ENCODE measurements at regions not wholly inside any gene's neighbourhood (a gene's known extent, or its start where the extent isn't known, plus 50 kb on each side); places are given as distances from the start of the nearest gene placed in this dataset.

DNA sequence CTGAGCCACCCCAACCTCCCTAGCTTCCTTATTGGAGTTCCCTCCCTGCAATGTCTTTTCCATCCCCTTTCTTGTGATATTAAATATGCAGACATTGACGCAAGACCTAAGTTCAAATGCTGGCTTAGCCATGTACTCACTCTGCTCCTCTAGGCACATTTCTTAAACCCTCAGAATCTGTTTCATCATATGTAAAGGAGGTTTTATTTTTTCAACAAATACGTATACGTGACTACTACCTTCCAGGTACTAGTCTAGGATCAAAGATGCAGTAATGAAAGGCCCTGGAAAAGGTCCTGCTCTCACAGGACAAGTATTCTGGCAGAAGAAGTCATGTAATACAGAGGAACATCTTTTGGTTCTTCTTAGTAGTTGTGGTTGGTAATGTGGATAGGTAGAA, 98.6 kb downstream of the SIPA1L2 start:
- no peaks in the 10 kb centered on the region for H3K9me3 ChIP-seq
- DNase-seq (ENCODE audit: extremely low spot score in 2 of 2) = no peak
- TF ChIP-seq POLR2AphosphoS5 (IDR thresholded peaks at IDR 0.05; ENCODE audit: insufficient read depth in 1 of 2, low read depth in 1 of 2) = no peak
- peaks cover 17% of the 10 kb centered on the region for H3K4me1 ChIP-seq
- no peak overlapping the region for H3K27ac ChIP-seq
- no peak overlapping the region for H3K4me3 ChIP-seq
- no peaks in the 10 kb centered on the region for H3K36me3 ChIP-seq
- no peaks in the 10 kb centered on the region for H3K27me3 ChIP-seq
- intact Hi-C loops (cut with DNase I) = no loop called here

DNA sequence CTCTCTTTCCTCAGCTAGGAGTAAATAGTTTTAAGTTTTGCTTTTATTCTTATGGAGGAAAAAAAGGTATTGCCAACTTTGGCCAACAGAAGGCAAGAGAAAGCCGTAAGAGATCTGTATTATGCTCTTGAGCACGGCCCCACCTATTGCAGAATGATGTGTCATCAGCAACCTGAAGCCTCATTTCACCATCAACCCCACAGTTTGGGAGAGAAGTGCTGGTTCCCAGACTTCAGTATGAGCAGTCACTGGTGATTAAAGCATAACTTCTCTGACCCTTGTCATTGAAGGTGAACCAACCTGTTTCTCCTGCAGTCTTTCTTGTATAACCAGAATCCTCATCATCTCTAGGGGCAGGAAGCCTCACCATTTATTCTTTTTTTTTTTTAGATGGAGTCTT, 100.2 kb downstream of the SIPA1L2 start:
- Histone ChIP-seq H3K4me3 (no peak overlapping the region), H3K36me3 (no peaks in the 10 kb centered on the region), H3K27ac (no peak overlapping the region), H3K9me3 (no peaks in the 10 kb centered on the region), H3K4me1 (peaks cover 17% of the 10 kb centered on the region), H3K27me3 (no peaks in the 10 kb centered on the region)
- no peak for DNase-seq (ENCODE audit: extremely low spot score in 2 of 2)
- TF ChIP-seq POLR2A (IDR thresholded peaks at IDR 0.05) = no peak
- peak in 1 of 2 donors; percentile 79 for TF ChIP-seq POLR2AphosphoS5 (IDR thresholded peaks at IDR 0.05; ENCODE audit: insufficient read depth in 1 of 2, low read depth in 1 of 2)
- intact Hi-C loops (cut with DNase I) = no loop called here

DNA sequence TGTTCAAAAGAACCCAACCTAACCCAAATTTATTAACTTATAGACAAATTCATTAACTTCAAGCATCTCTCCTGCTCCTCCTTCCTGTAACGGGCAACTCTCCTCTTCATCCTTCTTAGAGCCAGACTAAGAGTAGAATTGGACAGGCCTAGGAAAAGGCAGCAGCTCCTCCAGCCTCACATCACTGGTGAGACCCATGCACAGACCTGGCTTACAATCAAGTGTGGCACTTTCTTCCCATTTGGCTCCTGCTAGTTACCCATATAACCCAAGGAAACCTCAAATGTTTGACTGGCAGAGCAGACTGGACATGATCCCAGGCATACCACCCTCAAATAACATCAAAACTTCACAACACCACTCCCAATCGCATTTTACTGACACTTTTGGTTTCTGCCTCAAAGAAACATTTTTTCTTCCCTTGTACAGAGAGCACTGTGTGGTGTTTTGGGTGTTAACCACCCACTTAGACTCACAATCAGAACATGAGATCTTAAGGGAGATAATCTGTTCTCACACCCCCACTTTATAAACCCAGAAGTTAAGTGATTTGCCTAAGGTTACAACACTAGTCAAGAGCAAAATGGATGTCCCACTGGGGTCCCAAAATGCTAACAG, 101.4 kb downstream of the SIPA1L2 start:
- no peaks in the 10 kb centered on the region for H3K36me3 ChIP-seq
- H3K4me3 ChIP-seq = no peak overlapping the region
- DNase-seq (ENCODE audit: extremely low spot score in 2 of 2) = no peak
- TF ChIP-seq POLR2AphosphoS5 (IDR thresholded peaks at IDR 0.05; ENCODE audit: insufficient read depth in 1 of 2, low read depth in 1 of 2) (no peak), POLR2A (IDR thresholded peaks at IDR 0.05) (no peak)
- TF ChIP-seq, protein P1, sequence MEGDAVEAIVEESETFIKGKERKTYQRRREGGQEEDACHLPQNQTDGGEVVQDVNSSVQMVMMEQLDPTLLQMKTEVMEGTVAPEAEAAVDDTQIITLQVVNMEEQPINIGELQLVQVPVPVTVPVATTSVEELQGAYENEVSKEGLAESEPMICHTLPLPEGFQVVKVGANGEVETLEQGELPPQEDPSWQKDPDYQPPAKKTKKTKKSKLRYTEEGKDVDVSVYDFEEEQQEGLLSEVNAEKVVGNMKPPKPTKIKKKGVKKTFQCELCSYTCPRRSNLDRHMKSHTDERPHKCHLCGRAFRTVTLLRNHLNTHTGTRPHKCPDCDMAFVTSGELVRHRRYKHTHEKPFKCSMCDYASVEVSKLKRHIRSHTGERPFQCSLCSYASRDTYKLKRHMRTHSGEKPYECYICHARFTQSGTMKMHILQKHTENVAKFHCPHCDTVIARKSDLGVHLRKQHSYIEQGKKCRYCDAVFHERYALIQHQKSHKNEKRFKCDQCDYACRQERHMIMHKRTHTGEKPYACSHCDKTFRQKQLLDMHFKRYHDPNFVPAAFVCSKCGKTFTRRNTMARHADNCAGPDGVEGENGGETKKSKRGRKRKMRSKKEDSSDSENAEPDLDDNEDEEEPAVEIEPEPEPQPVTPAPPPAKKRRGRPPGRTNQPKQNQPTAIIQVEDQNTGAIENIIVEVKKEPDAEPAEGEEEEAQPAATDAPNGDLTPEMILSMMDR (IDR thresholded peaks at IDR 0.05) = no peak
- peaks cover 20% of the 10 kb centered on the region for H3K4me1 ChIP-seq
- no peaks in the 10 kb centered on the region for H3K9me3 ChIP-seq
- no peak overlapping the region for H3K27ac ChIP-seq
- H3K27me3 ChIP-seq = no peaks in the 10 kb centered on the region
- intact Hi-C loops (cut with DNase I) = no loop called here

DNA sequence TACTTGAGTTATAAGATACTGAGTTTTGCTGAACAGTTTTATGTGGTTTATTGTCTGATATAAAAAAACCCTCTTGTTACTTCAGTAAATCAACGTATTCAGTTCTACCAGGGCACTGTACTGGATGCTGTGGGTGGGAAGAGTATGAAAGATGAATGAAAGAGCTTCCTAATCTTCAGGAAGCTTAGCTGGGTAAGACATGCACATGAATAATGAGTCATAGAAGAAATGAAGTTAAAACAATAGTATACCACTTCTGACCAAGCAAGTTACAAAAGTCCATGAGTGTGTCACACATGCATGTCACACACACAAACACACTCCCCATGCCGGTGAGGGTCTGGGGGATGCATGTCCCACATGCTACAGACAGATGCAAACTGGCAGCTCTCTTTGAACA, 105.9 kb downstream of the SIPA1L2 start:
- DNase-seq (ENCODE audit: extremely low spot score in 2 of 2) = no peak
- TF ChIP-seq POLR2AphosphoS5 (IDR thresholded peaks at IDR 0.05; ENCODE audit: insufficient read depth in 1 of 2, low read depth in 1 of 2) (peak in 1 of 2 donors; percentile 30), POLR2A (IDR thresholded peaks at IDR 0.05) (no peak)
- H3K9me3 ChIP-seq = no peaks in the 10 kb centered on the region
- intact Hi-C loops (cut with DNase I) = no loop called here
- no peaks in the 10 kb centered on the region for H3K36me3 ChIP-seq
- H3K27me3 ChIP-seq = no peaks in the 10 kb centered on the region
- H3K27ac ChIP-seq = no peak overlapping the region
- H3K4me1 ChIP-seq = peaks cover 24% of the 10 kb centered on the region
- H3K4me3 ChIP-seq = no peak overlapping the region

DNA sequence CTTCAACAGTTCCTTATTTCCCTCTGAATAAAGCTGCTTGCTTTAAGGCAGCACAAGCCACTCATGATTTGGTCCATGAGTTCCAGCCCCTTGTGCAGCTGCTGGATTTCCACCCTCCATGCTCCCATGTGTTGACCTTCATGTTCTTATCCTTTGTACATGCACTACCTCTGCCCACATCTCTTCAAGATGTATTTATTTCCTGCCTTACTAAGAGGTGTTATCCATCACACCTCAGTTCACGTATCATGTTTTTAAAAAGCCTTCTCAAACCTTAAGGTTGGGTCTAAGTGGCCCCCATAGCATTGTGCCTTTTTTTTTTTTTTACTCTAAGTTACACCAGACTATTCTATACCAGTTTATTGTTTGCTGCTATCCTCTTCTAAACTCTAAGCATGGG, 107.7 kb downstream of the SIPA1L2 start:
- Histone ChIP-seq H3K36me3 (no peaks in the 10 kb centered on the region), H3K4me1 (peaks cover 17% of the 10 kb centered on the region), H3K27ac (no peak overlapping the region), H3K9me3 (no peaks in the 10 kb centered on the region), H3K27me3 (no peaks in the 10 kb centered on the region), H3K4me3 (no peak overlapping the region)
- intact Hi-C loops (cut with DNase I) = no loop called here
- TF ChIP-seq, protein P1 (IDR thresholded peaks at IDR 0.05) = no peak
- TF ChIP-seq POLR2AphosphoS5 (IDR thresholded peaks at IDR 0.05; ENCODE audit: insufficient read depth in 1 of 2, low read depth in 1 of 2) (no peak), POLR2A (IDR thresholded peaks at IDR 0.05) (no peak)
- DNase-seq (ENCODE audit: extremely low spot score in 2 of 2) = no peak

DNA sequence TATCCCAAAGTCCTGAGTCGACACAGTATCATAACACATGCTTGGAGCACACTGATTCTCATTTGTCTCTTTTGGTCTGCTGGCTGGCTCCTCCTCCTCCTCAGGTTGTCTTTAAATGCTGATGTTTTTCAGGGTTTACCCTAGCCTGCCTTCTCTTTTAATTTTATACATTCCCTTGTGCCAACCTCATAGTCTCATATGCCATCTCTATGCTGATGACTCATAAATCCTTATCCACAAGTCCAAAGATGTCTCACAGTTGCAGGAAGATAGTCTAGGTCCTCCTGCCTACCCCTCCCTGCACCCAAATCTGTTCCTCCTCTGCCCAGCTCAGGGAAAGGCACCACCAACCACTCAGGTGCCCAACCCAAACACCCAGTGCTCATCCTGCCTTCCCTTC, 108.3 kb downstream of the SIPA1L2 start:
- intact Hi-C loops (cut with DNase I) = no loop called here
- TF ChIP-seq POLR2A (IDR thresholded peaks at IDR 0.05) = no peak
- no peak for TF ChIP-seq POLR2AphosphoS5 (IDR thresholded peaks at IDR 0.05; ENCODE audit: insufficient read depth in 1 of 2, low read depth in 1 of 2)
- TF ChIP-seq, protein P1 (IDR thresholded peaks at IDR 0.05) = no peak

More for the DNA sequence above, 108.3 kb downstream of the SIPA1L2 start:
- Histone ChIP-seq H3K9me3 (no peaks in the 10 kb centered on the region), H3K36me3 (no peaks in the 10 kb centered on the region), H3K4me1 (peaks cover 16% of the 10 kb centered on the region), H3K4me3 (no peak overlapping the region), H3K27ac (no peak overlapping the region), H3K27me3 (no peaks in the 10 kb centered on the region)
- DNase-seq (ENCODE audit: extremely low spot score in 2 of 2) = no peak

Data from vagina (tissue), 2 donors.